ENCODE measurements at regions not wholly inside any gene's neighbourhood (a gene's known extent, or its start where the extent isn't known, plus 50 kb on each side); places are given as distances from the start of the nearest gene placed in this dataset.

- TF ChIP-seq POLR2A (IDR thresholded peaks at IDR 0.05; ENCODE audit: low read depth, low read length) (no peak), POLR2AphosphoS5 (IDR thresholded peaks at IDR 0.05; ENCODE audit: low read depth, low read length) (no peak), TAF1 (IDR thresholded peaks at IDR 0.05; ENCODE audit: borderline replicate concordance, low read depth, low read length) (no peak)
Measured at GRCh38 chr2:126766969-126767296, 111.0 kb downstream of the GYPC start.

All from GM12892 (cell line).